ENCODE measurements at regions not wholly inside any gene's neighbourhood (a gene's known extent, or its start where the extent isn't known, plus 50 kb on each side); places are given as distances from the start of the nearest gene placed in this dataset.

DNA sequence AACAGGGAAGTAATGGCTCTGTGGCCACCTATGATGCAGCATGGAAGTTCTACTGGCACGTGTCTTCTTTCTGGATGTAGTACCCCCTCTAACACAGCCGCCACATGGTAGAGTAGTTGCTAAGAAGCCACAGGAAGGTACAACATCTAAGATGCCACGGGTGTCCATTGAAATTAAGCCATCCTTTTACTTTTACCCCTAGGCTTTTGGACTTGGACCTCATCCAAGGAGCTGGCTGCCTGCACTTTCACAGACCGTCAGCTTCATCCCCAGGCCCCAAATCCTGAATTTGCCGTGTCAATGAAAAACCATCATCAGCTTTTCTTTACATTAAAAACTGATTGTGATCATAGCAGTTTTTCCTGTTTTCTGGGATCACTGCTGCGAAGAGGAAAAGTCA lies 102.4 kb downstream of the RPL27A start:
- 83% methylated on average over 5 of the region's 6 CpGs for WGBS (ENCODE audit: insufficient coverage)
- Mint-ChIP-seq H3K36me3 (no peaks in the 10 kb centered on the region), H3K27ac (no peak overlapping the region), H3K4me1 (no peaks in the 10 kb centered on the region), H3K27me3 (ENCODE audit: low read depth in 3 of 3) (peaks cover 1 to 5% (median 4%) of the 10 kb centered on the region in 3 donors), H3K9me3 (no peaks in the 10 kb centered on the region), H3K4me3 (no peak overlapping the region)
- Histone ChIP-seq H3K9ac (ENCODE audit: insufficient read depth, low read length, poor library complexity, severe bottlenecking) (no peak overlapping the region), H3K4me2 (replicated peaks; ENCODE audit: extremely low read depth, low read length, poor library complexity, severe bottlenecking) (no peak overlapping the region), H3K27ac (ENCODE audit: low read depth in 1 of 2, low read length in 2 of 2) (no peak overlapping the region), H3K36me3 (replicated peaks in 1 of 2; ENCODE audit: control insufficient read depth in 1 of 2, insufficient read depth in 2 of 2, low read length in 2 of 2) (no peaks in the 10 kb centered on the region), H2AFZ (ENCODE audit: insufficient read depth, low read depth, low read length, poor library complexity, severe bottlenecking) (no peak overlapping the region), H3K4me3 (replicated peaks in 1 of 3; ENCODE audit: low read depth in 2 of 3, low read length in 3 of 3) (no peak overlapping the region), H4K20me1 (ENCODE audit: insufficient read depth, low read length) (no peaks in the 10 kb centered on the region), H3K4me1 (ENCODE audit: control insufficient read depth in 1 of 2, insufficient read depth in 2 of 2, low read length in 2 of 2) (no peaks in the 10 kb centered on the region), H3K9me3 (replicated peaks in 1 of 2; ENCODE audit: control insufficient read depth in 1 of 2, insufficient read depth in 1 of 2, low read length in 2 of 2) (no peaks in the 10 kb centered on the region), H3K27me3 (ENCODE audit: control insufficient read depth in 2 of 2, insufficient read depth in 2 of 2, low read length in 2 of 2) (no peaks in the 10 kb centered on the region), H3K79me2 (ENCODE audit: insufficient read depth, low read length) (no peaks in the 10 kb centered on the region)
- intact Hi-C loops (cut with micrococcal nuclease): no loop called here
- TF ChIP-seq, protein P1, sequence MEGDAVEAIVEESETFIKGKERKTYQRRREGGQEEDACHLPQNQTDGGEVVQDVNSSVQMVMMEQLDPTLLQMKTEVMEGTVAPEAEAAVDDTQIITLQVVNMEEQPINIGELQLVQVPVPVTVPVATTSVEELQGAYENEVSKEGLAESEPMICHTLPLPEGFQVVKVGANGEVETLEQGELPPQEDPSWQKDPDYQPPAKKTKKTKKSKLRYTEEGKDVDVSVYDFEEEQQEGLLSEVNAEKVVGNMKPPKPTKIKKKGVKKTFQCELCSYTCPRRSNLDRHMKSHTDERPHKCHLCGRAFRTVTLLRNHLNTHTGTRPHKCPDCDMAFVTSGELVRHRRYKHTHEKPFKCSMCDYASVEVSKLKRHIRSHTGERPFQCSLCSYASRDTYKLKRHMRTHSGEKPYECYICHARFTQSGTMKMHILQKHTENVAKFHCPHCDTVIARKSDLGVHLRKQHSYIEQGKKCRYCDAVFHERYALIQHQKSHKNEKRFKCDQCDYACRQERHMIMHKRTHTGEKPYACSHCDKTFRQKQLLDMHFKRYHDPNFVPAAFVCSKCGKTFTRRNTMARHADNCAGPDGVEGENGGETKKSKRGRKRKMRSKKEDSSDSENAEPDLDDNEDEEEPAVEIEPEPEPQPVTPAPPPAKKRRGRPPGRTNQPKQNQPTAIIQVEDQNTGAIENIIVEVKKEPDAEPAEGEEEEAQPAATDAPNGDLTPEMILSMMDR (IDR thresholded peaks at IDR 0.05): no peak
- DNase-seq: no peak

DNA sequence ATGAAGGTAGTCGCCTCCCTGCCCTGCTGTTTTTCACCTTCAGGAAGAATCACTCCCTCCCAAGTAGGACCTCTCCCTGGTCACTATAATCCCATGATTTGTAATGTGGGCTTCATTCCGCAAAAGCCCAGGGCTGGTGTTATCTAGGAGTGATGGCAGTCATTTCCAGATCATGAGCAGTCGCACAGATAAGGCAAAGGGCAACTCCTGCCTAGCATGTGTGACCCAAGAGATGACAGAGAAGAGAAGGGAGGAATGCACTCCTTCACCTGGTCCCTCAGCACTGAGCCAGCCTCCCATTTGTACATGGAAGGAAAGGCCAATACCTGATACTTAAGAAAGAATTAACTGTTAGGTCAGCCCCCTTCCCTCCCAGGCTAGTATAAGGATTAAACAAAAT lies 102.9 kb downstream of the RPL27A start:
- no peak overlapping the region for H3K4me2 ChIP-seq (replicated peaks; ENCODE audit: extremely low read depth, low read length, poor library complexity, severe bottlenecking)
- Mint-ChIP-seq H3K27ac (peak overlapping the region in 1 of 7 donors; percentile 27), H3K27me3 (ENCODE audit: low read depth in 3 of 3) (peaks cover 1 to 5% (median 4%) of the 10 kb centered on the region in 3 donors), H3K4me3 (no peak overlapping the region), H3K9me3 (no peaks in the 10 kb centered on the region), H3K36me3 (no peaks in the 10 kb centered on the region), H3K4me1 (no peaks in the 10 kb centered on the region)
- no peak overlapping the region for H3K4me3 ChIP-seq (replicated peaks in 1 of 3; ENCODE audit: low read depth in 2 of 3, low read length in 3 of 3)
- WGBS (ENCODE audit: insufficient coverage): no CpG with 5 or more reads among the region's 3 CpGs
- H3K36me3 ChIP-seq (replicated peaks in 1 of 2; ENCODE audit: control insufficient read depth in 1 of 2, insufficient read depth in 2 of 2, low read length in 2 of 2): no peaks in the 10 kb centered on the region
- no peak for DNase-seq
- H2AFZ ChIP-seq (ENCODE audit: insufficient read depth, low read depth, low read length, poor library complexity, severe bottlenecking): no peak overlapping the region
- TF ChIP-seq, protein P1 (IDR thresholded peaks at IDR 0.05): no peak
- no peak overlapping the region for H3K27ac ChIP-seq (ENCODE audit: low read depth in 1 of 2, low read length in 2 of 2)
- no peaks in the 10 kb centered on the region for H3K79me2 ChIP-seq (ENCODE audit: insufficient read depth, low read length)
- H3K4me1 ChIP-seq (ENCODE audit: control insufficient read depth in 1 of 2, insufficient read depth in 2 of 2, low read length in 2 of 2): no peaks in the 10 kb centered on the region
- H3K9ac ChIP-seq (ENCODE audit: insufficient read depth, low read length, poor library complexity, severe bottlenecking): no peak overlapping the region
- intact Hi-C loops (cut with micrococcal nuclease): no loop called here
- no peaks in the 10 kb centered on the region for H4K20me1 ChIP-seq (ENCODE audit: insufficient read depth, low read length)
- no peaks in the 10 kb centered on the region for H3K9me3 ChIP-seq (replicated peaks in 1 of 2; ENCODE audit: control insufficient read depth in 1 of 2, insufficient read depth in 1 of 2, low read length in 2 of 2)
- no peaks in the 10 kb centered on the region for H3K27me3 ChIP-seq (ENCODE audit: control insufficient read depth in 2 of 2, insufficient read depth in 2 of 2, low read length in 2 of 2)

All from CD14-positive monocyte (primary cell).